ENCODE measurements at regions not wholly inside any gene's neighbourhood (a gene's known extent, or its start where the extent isn't known, plus 50 kb on each side); places are given as distances from the start of the nearest gene placed in this dataset.

DNA sequence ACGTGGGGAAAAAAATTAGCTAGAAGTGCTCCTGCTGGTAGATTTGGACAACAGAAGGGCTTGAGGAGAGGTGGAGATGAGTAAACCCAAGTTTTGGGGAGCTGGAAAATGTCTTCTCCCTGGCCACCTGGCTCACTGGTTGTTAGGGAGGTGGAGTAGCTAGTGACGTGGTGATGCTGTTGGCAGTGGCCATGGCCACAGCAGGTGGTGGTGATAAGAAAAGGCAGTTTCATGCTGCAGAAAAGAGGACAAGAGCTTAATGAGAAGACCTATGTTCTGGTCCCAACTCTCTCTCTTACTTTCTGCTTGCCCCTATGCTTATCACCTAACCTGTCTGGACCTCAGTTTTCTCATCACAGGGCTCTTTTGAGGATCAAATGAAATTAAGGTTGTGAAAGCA, 223.5 kb upstream of the N4BP1 start:
- no peak overlapping the region for H3K27ac ChIP-seq (ENCODE audit: low read depth, low read length)
- TF ChIP-seq, protein P1, sequence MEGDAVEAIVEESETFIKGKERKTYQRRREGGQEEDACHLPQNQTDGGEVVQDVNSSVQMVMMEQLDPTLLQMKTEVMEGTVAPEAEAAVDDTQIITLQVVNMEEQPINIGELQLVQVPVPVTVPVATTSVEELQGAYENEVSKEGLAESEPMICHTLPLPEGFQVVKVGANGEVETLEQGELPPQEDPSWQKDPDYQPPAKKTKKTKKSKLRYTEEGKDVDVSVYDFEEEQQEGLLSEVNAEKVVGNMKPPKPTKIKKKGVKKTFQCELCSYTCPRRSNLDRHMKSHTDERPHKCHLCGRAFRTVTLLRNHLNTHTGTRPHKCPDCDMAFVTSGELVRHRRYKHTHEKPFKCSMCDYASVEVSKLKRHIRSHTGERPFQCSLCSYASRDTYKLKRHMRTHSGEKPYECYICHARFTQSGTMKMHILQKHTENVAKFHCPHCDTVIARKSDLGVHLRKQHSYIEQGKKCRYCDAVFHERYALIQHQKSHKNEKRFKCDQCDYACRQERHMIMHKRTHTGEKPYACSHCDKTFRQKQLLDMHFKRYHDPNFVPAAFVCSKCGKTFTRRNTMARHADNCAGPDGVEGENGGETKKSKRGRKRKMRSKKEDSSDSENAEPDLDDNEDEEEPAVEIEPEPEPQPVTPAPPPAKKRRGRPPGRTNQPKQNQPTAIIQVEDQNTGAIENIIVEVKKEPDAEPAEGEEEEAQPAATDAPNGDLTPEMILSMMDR (IDR thresholded peaks at IDR 0.05; ENCODE audit: low read depth, low read length, poor library complexity, severe bottlenecking) = no peak
- TF ChIP-seq EZH2phosphoT487 (IDR thresholded peaks at IDR 0.05; ENCODE audit: borderline replicate concordance, low read length) = no peak

GRCh38 chr16:48831076-48831722, 221.2 kb upstream of the N4BP1 start:
- no peaks in the 10 kb centered on the region for H3K36me3 ChIP-seq (ENCODE audit: control insufficient read depth, low read length)
- no peaks in the 10 kb centered on the region for H3K4me1 ChIP-seq (ENCODE audit: control insufficient read depth, low read length)
- TF ChIP-seq EZH2phosphoT487 (IDR thresholded peaks at IDR 0.05; ENCODE audit: borderline replicate concordance, low read length) = no peak
- TF ChIP-seq, protein P1 (IDR thresholded peaks at IDR 0.05; ENCODE audit: low read depth, low read length, poor library complexity, severe bottlenecking) = peak; percentile 36
- H3K4me2 ChIP-seq (ENCODE audit: low read length) = no peak overlapping the region
- no peak overlapping the region for H3K27ac ChIP-seq (ENCODE audit: low read depth, low read length)
- H3K9me3 ChIP-seq (ENCODE audit: control insufficient read depth, insufficient read depth, low read length) = no peaks in the 10 kb centered on the region
- H3K9me2 ChIP-seq (replicated peaks; ENCODE audit: control insufficient read depth, low read length) = no peaks in the 10 kb centered on the region
- no peaks in the 10 kb centered on the region for H4K20me1 ChIP-seq (ENCODE audit: control insufficient read depth, insufficient read depth, low read depth, low read length)
- H3F3A ChIP-seq (ENCODE audit: control insufficient read depth, insufficient read depth) = no peaks in the 10 kb centered on the region
- no peaks in the 10 kb centered on the region for H3K27me3 ChIP-seq (ENCODE audit: control insufficient read depth, low read length)
- H3K4me3 ChIP-seq (ENCODE audit: low read length) = no peak overlapping the region
- H3K79me2 ChIP-seq (ENCODE audit: control insufficient read depth, low read length) = no peaks in the 10 kb centered on the region

More for the DNA sequence above, 223.5 kb upstream of the N4BP1 start:
- no peaks in the 10 kb centered on the region for H3K36me3 ChIP-seq (ENCODE audit: control insufficient read depth, low read length)
- no peaks in the 10 kb centered on the region for H3K9me2 ChIP-seq (replicated peaks; ENCODE audit: control insufficient read depth, low read length)
- no peaks in the 10 kb centered on the region for H3K4me1 ChIP-seq (ENCODE audit: control insufficient read depth, low read length)
- H3F3A ChIP-seq (ENCODE audit: control insufficient read depth, insufficient read depth) = no peaks in the 10 kb centered on the region
- no peaks in the 10 kb centered on the region for H3K27me3 ChIP-seq (ENCODE audit: control insufficient read depth, low read length)
- no peaks in the 10 kb centered on the region for H3K79me2 ChIP-seq (ENCODE audit: control insufficient read depth, low read length)
- no peak overlapping the region for H3K4me2 ChIP-seq (ENCODE audit: low read length)
- H4K20me1 ChIP-seq (ENCODE audit: control insufficient read depth, insufficient read depth, low read depth, low read length) = no peaks in the 10 kb centered on the region
- no peaks in the 10 kb centered on the region for H3K9me3 ChIP-seq (ENCODE audit: control insufficient read depth, insufficient read depth, low read length)
- no peak overlapping the region for H3K4me3 ChIP-seq (ENCODE audit: low read length)

DNA sequence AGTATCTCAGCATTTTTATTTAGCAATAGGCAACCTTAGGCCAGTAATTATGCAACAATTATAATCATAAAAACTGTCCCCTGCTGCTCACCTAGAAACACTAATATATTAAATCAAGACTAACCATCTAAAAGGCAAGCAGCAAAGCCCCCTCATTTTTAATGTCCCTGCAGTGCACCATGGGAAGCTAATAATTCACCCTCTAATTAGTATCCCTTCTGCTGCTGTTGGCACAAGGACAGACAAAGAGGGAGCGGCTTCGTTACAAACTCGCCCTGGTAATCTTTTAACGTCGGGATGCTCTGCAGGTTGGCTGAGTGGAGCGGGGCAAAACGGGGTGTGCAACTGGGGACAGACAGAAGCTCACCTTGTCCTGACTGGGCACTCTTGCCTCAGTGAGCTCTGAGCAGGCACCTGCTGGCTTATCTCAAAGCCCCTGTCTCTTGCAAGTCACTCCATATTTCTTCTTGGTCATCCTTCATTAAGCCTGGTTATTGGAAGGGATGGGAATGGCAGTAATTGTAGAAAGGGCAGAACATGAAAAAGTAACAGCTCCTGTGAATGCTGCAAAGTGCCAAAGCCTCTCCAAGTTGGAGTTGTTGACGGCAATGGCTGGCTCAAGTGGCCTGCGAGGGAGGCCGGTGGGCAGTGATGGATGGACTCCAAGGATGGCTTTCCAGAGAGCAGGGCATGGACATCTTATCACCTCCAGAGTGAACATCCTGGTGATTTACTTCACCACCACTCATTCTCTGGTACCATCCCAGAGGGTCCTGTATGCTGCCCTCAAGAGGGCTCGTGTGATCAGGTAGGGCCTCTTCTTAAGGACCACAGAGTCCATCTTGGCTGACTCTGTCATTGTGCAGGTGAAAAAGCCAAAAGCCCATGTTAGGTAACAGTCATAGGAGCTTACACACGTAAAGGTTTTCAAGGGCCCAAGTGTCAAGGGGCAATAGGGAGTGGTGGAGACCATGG, 219.6 kb upstream of the N4BP1 start:
- TF ChIP-seq, protein P1 (IDR thresholded peaks at IDR 0.05; ENCODE audit: low read depth, low read length, poor library complexity, severe bottlenecking) = no peak
- Histone ChIP-seq H3K4me1 (ENCODE audit: control insufficient read depth, low read length) (no peaks in the 10 kb centered on the region), H3K27ac (ENCODE audit: low read depth, low read length) (no peak overlapping the region), H3K36me3 (ENCODE audit: control insufficient read depth, low read length) (no peaks in the 10 kb centered on the region), H3K9me2 (replicated peaks; ENCODE audit: control insufficient read depth, low read length) (no peaks in the 10 kb centered on the region), H4K20me1 (ENCODE audit: control insufficient read depth, insufficient read depth, low read depth, low read length) (no peaks in the 10 kb centered on the region), H3F3A (ENCODE audit: control insufficient read depth, insufficient read depth) (no peaks in the 10 kb centered on the region), H3K4me2 (ENCODE audit: low read length) (no peak overlapping the region), H3K27me3 (ENCODE audit: control insufficient read depth, low read length) (no peaks in the 10 kb centered on the region), H3K9me3 (ENCODE audit: control insufficient read depth, insufficient read depth, low read length) (no peaks in the 10 kb centered on the region), H3K79me2 (ENCODE audit: control insufficient read depth, low read length) (no peaks in the 10 kb centered on the region), H3K4me3 (ENCODE audit: low read length) (no peak overlapping the region)
